GM23338 (cell line): ENCODE measurements at regions not wholly inside any gene's neighbourhood (a gene's known extent, or its start where the extent isn't known, plus 50 kb on each side); places are given as distances from the start of the nearest gene placed in this dataset.

ENCODE experiments used
- ATAC-seq: fragments of 200-7000 bp; cut with Tn5 transposase; 3 replicates; pipeline ENCODE4 v1.9.1; 2020
- DNase-seq: peaks from one replicate; pipeline ENCODE4 v3.0.0-alpha.2; 2015; ENCODE audit warnings: low spot score
- H2AFZ ChIP-seq: fragments of 200-600 bp; sonication (generic); 2 replicates; pipeline ENCODE4 v1.8.0; 2016; ENCODE audit warnings: antibody characterized with exemption, mild to moderate bottlenecking, moderate library complexity
- H3F3A ChIP-seq: fragments of 200-600 bp; sonication (generic); replicated peaks from 2 replicates; pipeline ENCODE4 v1.8.0; 2017; ENCODE audit warnings: antibody characterized with exemption, mixed run types, low read depth
- H3K27ac ChIP-seq: fragments of 200-600 bp; sonication (generic); 2 replicates; pipeline ENCODE4 v1.6.1; 2016; ENCODE audit warnings: low read depth
- H3K27me3 ChIP-seq: fragments of 200-600 bp; sonication (generic); 2 replicates; pipeline ENCODE4 v1.8.0; 2016; ENCODE audit warnings: mild to moderate bottlenecking, mixed run types, moderate library complexity; ENCODE audit not compliant: insufficient read depth
- H3K36me3 ChIP-seq: fragments of 200-600 bp; sonication (generic); 2 replicates; pipeline ENCODE4 v1.8.0; 2016; ENCODE audit warnings: mild to moderate bottlenecking; ENCODE audit not compliant: insufficient read depth
- H3K4me1 ChIP-seq: fragments of 200-600 bp; sonication (generic); 2 replicates; pipeline ENCODE4 v1.8.0; 2016; ENCODE audit warnings: mild to moderate bottlenecking, moderate library complexity; ENCODE audit not compliant: insufficient read depth
- H3K4me2 ChIP-seq: fragments of 200-600 bp; sonication (generic); 2 replicates; pipeline ENCODE4 v1.7.1; 2017; ENCODE audit warnings: mixed run types
- H3K4me3 ChIP-seq: fragments of 200-600 bp; sonication (generic); 2 replicates; pipeline ENCODE4 v1.6.1; 2016; ENCODE audit warnings: mixed run types
- H3K79me2 ChIP-seq: fragments of 200-600 bp; sonication (generic); replicated peaks from 2 replicates; pipeline ENCODE4 v1.8.0; 2017; ENCODE audit warnings: mild to moderate bottlenecking; ENCODE audit not compliant: insufficient read depth
- H3K9me2 ChIP-seq: fragments of 200-600 bp; sonication (generic); 2 replicates; pipeline ENCODE4 v1.8.0; 2017; ENCODE audit not compliant: insufficient read depth
- H4K20me1 ChIP-seq: fragments of 200-600 bp; sonication (generic); replicated peaks from 2 replicates; pipeline ENCODE4 v1.8.0; 2017; ENCODE audit warnings: mild to moderate bottlenecking; ENCODE audit not compliant: insufficient read depth
- H3K27ac Mint-ChIP-seq: 2 replicates; pipeline ENCODE4 v1.8.0; 2020; ENCODE audit warnings: inconsistent platforms, mild to moderate bottlenecking, moderate library complexity, mixed read lengths
- H3K27me3 Mint-ChIP-seq: 3 replicates; pipeline ENCODE4 v1.8.0; 2022; ENCODE audit warnings: low read depth, mild to moderate bottlenecking, moderate library complexity, mixed read lengths, inconsistent platforms; ENCODE audit not compliant: insufficient read depth, poor library complexity
- H3K36me3 Mint-ChIP-seq: 3 replicates; pipeline ENCODE4 v1.8.0; 2021; ENCODE audit warnings: low read depth, mild to moderate bottlenecking, inconsistent platforms, moderate library complexity, mixed read lengths
- H3K4me1 Mint-ChIP-seq: 3 replicates; pipeline ENCODE4 v1.8.0; 2020; ENCODE audit warnings: mild to moderate bottlenecking, inconsistent platforms, mixed read lengths
- H3K4me3 Mint-ChIP-seq: 3 replicates; pipeline ENCODE4 v1.8.0; 2021; ENCODE audit warnings: moderate library complexity, mild to moderate bottlenecking, inconsistent platforms, mixed read lengths
- H3K9me3 Mint-ChIP-seq: 3 replicates; pipeline ENCODE4 v1.8.0; 2020; ENCODE audit warnings: moderate library complexity, mild to moderate bottlenecking, inconsistent platforms, mixed read lengths
- CREB1 ChIP-seq: fragments of 250-450 bp; sonication (Bioruptor Pico); IDR thresholded peaks from 2 replicates; pipeline ENCODE4 v1.5.0; 2020; ENCODE audit warnings: low read depth, mild to moderate bottlenecking, moderate library complexity
- EZH2 ChIP-seq: fragments of 200-600 bp; sonication (generic); IDR thresholded peaks from one replicate; pipeline ENCODE4 v1.8.0; 2017; ENCODE audit warnings: antibody characterized with exemption, mild to moderate bottlenecking, low read depth; ENCODE audit not compliant: unreplicated experiment
- EZH2phosphoT487 ChIP-seq: fragments of 200-600 bp; sonication (generic); IDR thresholded peaks from one replicate; pipeline ENCODE4 v1.8.1; 2018; ENCODE audit warnings: antibody characterized with exemption; ENCODE audit not compliant: unreplicated experiment
- NANOG ChIP-seq: IDR thresholded peaks from 2 replicates; pipeline ENCODE4 v1.6.1; 2016; ENCODE audit warnings: antibody characterized with exemption, borderline replicate concordance
- POLR2AphosphoS5 ChIP-seq: IDR thresholded peaks from 2 replicates; pipeline ENCODE4 v1.6.1; 2016; ENCODE audit warnings: antibody characterized with exemption, low read depth
- REST ChIP-seq: IDR thresholded peaks from one replicate; pipeline ENCODE4 v1.6.1; 2018; ENCODE audit warnings: antibody characterized with exemption; ENCODE audit not compliant: unreplicated experiment
- STAT1 ChIP-seq: IDR thresholded peaks from one replicate; pipeline ENCODE4 v1.6.1; 2016; ENCODE audit warnings: antibody characterized with exemption; ENCODE audit not compliant: unreplicated experiment
- ZNF114 ChIP-seq: fragments of 250-450 bp; sonication (Bioruptor Pico); IDR thresholded peaks from 2 replicates; pipeline ENCODE4 v1.5.0; 2020; ENCODE audit warnings: mild to moderate bottlenecking, moderate library complexity
- ZNF331 ChIP-seq: fragments of 250-450 bp; sonication (Bioruptor Pico); IDR thresholded peaks from 2 replicates; pipeline ENCODE4 v1.5.0; 2020; ENCODE audit warnings: low read depth, mild to moderate bottlenecking, moderate library complexity
- TF ChIP-seq, protein P1 (sequence below), 2 experiments: fragments of 200-600 bp in 1 of 2; sonication (generic) in 1 of 2; conservative IDR thresholded peaks; 2 replicates each; pipeline versions ENCODE4 v1.5.1 to v1.6.1; 2016 to 2017; ENCODE audit warnings: antibody characterized with exemption in 2 of 2, low read depth in 2 of 2, mild to moderate bottlenecking in 2 of 2, moderate library complexity in 1 of 2
- TF ChIP-seq, protein P2 (sequence below): IDR thresholded peaks from 2 replicates; pipeline ENCODE4 v1.6.1; 2016; ENCODE audit warnings: antibody characterized with exemption

DNA sequence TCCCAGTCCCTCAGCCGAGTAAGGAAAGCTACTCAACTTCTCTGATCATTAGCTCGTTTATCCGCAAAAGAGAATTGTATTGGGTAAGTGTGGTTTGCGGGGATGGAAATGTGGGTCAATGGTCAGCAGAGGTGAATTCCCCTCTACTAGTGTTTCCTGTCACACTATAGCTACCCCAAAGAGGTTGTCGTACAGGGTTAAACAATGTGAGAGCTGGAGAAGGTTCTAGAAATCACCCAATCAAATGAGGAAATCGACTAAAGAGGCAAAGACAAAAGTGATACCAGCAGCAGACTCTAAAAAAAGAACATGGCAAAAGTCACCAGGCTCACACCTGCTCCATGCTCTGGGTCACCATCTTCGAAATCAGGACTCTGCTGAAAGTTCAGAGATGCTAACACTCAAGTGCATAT, 144.7 kb upstream of the ITGA4 start:
- no peak overlapping the region for H3K4me3 ChIP-seq
- no peak overlapping the region for H3K4me2 ChIP-seq
- no peak overlapping the region for H2AFZ ChIP-seq
- no peaks in the 10 kb centered on the region for H3K9me3 Mint-ChIP-seq
- no peak overlapping the region for H3K4me3 Mint-ChIP-seq
- DNase-seq (no peak), ATAC-seq (no peak)
- H3K9me2 ChIP-seq = no peaks in the 10 kb centered on the region
- no peaks in the 10 kb centered on the region for H3K36me3 ChIP-seq
- no peaks in the 10 kb centered on the region; the same call in 2 of the 3 replicates for H3K4me1 Mint-ChIP-seq
- no peaks in the 10 kb centered on the region for H3K27me3 Mint-ChIP-seq
- H3K79me2 ChIP-seq = no peaks in the 10 kb centered on the region
- H4K20me1 ChIP-seq = no peaks in the 10 kb centered on the region
- H3K36me3 Mint-ChIP-seq = no peaks in the 10 kb centered on the region
- no peak overlapping the region for H3K27ac Mint-ChIP-seq
- H3K27ac ChIP-seq = no peak overlapping the region
- no peaks in the 10 kb centered on the region for H3K27me3 ChIP-seq
- H3F3A ChIP-seq = no peaks in the 10 kb centered on the region
- H3K4me1 ChIP-seq = 0 out of 2 replicates have a peak, but pooled peaks cover 5% of the 10 kb centered on the region
- TF ChIP-seq REST = no peak
- TF ChIP-seq ZNF114 (CRISPR knock-in tag) = no peak
- no peak for TF ChIP-seq ZNF331
- TF ChIP-seq EZH2phosphoT487 = no peak
- no peak for TF ChIP-seq EZH2
- TF ChIP-seq POLR2AphosphoS5 = no peak
- TF ChIP-seq, protein P1, sequence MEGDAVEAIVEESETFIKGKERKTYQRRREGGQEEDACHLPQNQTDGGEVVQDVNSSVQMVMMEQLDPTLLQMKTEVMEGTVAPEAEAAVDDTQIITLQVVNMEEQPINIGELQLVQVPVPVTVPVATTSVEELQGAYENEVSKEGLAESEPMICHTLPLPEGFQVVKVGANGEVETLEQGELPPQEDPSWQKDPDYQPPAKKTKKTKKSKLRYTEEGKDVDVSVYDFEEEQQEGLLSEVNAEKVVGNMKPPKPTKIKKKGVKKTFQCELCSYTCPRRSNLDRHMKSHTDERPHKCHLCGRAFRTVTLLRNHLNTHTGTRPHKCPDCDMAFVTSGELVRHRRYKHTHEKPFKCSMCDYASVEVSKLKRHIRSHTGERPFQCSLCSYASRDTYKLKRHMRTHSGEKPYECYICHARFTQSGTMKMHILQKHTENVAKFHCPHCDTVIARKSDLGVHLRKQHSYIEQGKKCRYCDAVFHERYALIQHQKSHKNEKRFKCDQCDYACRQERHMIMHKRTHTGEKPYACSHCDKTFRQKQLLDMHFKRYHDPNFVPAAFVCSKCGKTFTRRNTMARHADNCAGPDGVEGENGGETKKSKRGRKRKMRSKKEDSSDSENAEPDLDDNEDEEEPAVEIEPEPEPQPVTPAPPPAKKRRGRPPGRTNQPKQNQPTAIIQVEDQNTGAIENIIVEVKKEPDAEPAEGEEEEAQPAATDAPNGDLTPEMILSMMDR (conservative IDR thresholded peaks at IDR 0.05; ENCODE audit: low read depth in 2 of 2) = no peak
- TF ChIP-seq NANOG = no peak

GRCh38 chr2:181313845-181314244, 143.3 kb upstream of the ITGA4 start:
- Mint-ChIP-seq H3K4me3 (no peak overlapping the region), H3K9me3 (no peaks in the 10 kb centered on the region), H3K27me3 (no peaks in the 10 kb centered on the region), H3K27ac (no peak overlapping the region), H3K4me1 (peaks cover 5% of the 10 kb centered on the region), H3K36me3 (no peaks in the 10 kb centered on the region)
- ATAC-seq = no peak
- Histone ChIP-seq H3K27me3 (no peaks in the 10 kb centered on the region), H2AFZ (no peak overlapping the region), H3K4me1 (peaks cover 11% of the 10 kb centered on the region; the same call in 1 of the 2 replicates), H3K36me3 (no peaks in the 10 kb centered on the region), H3K9me2 (no peaks in the 10 kb centered on the region), H3F3A (no peaks in the 10 kb centered on the region), H4K20me1 (no peaks in the 10 kb centered on the region), H3K4me3 (no peak overlapping the region), H3K79me2 (no peaks in the 10 kb centered on the region), H3K27ac (no peak overlapping the region), H3K4me2 (no peak overlapping the region)
- DNase-seq = no peak
- no peak for TF ChIP-seq ZNF331
- TF ChIP-seq, protein P1 (conservative IDR thresholded peaks at IDR 0.05; ENCODE audit: low read depth in 2 of 2) = no peak
- TF ChIP-seq CREB1 = no peak
- no peak for TF ChIP-seq EZH2
- no peak for TF ChIP-seq STAT1
- TF ChIP-seq, protein P2, sequence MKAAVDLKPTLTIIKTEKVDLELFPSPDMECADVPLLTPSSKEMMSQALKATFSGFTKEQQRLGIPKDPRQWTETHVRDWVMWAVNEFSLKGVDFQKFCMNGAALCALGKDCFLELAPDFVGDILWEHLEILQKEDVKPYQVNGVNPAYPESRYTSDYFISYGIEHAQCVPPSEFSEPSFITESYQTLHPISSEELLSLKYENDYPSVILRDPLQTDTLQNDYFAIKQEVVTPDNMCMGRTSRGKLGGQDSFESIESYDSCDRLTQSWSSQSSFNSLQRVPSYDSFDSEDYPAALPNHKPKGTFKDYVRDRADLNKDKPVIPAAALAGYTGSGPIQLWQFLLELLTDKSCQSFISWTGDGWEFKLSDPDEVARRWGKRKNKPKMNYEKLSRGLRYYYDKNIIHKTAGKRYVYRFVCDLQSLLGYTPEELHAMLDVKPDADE = no peak
